H4 (cell line): ENCODE measurements at regions not wholly inside any gene's neighbourhood (a gene's known extent, or its start where the extent isn't known, plus 50 kb on each side); places are given as distances from the start of the nearest gene placed in this dataset.
"Not testable (repeated sequence)": the region's sequence is repeated elsewhere in the genome, so short reads cannot be mapped to it uniquely, and the experiment has no call there.

Source experiments
- DNase-seq: peaks from one replicate; pipeline ENCODE4 v3.0.0-alpha.2; 2015; ENCODE audit warnings: low spot score

GRCh38 chr5:163163858-163164257 is 273.5 kb upstream of the CCNG1 start:
- peak; percentile 56 for DNase-seq

GRCh38 chr5:163165277-163165676 is 272.1 kb upstream of the CCNG1 start:
- no peak for DNase-seq

GRCh38 chr5:163170161-163170560 is 267.2 kb upstream of the CCNG1 start:
- DNase-seq: not testable (repeated sequence)

GRCh38 chr5:163172540-163173338 is 264.7 kb upstream of the CCNG1 start:
- no peak for DNase-seq

- no peak for DNase-seq
Observed at GRCh38 chr5:163177971-163178370, 259.4 kb upstream of the CCNG1 start.

- no peak for DNase-seq
Observed at GRCh38 chr5:163185315-163185714, 252.1 kb upstream of the CCNG1 start.

GRCh38 chr5:163189023-163189553 is 248.3 kb upstream of the CCNG1 start:
- DNase-seq: no peak

GRCh38 chr5:163190283-163190682 is 247.1 kb upstream of the CCNG1 start:
- no peak for DNase-seq

GRCh38 chr5:163190784-163191183 is 246.6 kb upstream of the CCNG1 start:
- no peak for DNase-seq

GRCh38 chr5:163193886-163194285 is 243.5 kb upstream of the CCNG1 start:
- peak; percentile 12 for DNase-seq

GRCh38 chr5:163205645-163206044 is 231.8 kb upstream of the CCNG1 start:
- no peak for DNase-seq

GRCh38 chr5:163221581-163221980 is 215.8 kb upstream of the CCNG1 start:
- DNase-seq: no peak

- DNase-seq: no peak
Observed at GRCh38 chr5:163222982-163223381, 214.4 kb upstream of the CCNG1 start.

- DNase-seq: no peak
Observed at GRCh38 chr5:163244445-163244987, 192.9 kb upstream of the CCNG1 start.

GRCh38 chr5:163245584-163245983 is 191.8 kb upstream of the CCNG1 start:
- DNase-seq: no peak

GRCh38 chr5:163248333-163248732 is 189.1 kb upstream of the CCNG1 start:
- no peak for DNase-seq

GRCh38 chr5:163248871-163249270 is 188.5 kb upstream of the CCNG1 start:
- no peak for DNase-seq

- no peak for DNase-seq
Observed at GRCh38 chr5:163252950-163253349, 184.4 kb upstream of the CCNG1 start.

GRCh38 chr5:163259495-163259894 is 177.9 kb upstream of the CCNG1 start:
- no peak for DNase-seq

- no peak for DNase-seq
Observed at GRCh38 chr5:163260471-163260870, 176.9 kb upstream of the CCNG1 start.

GRCh38 chr5:163260961-163261360 is 176.4 kb upstream of the CCNG1 start:
- no peak for DNase-seq

GRCh38 chr5:163261647-163262269 is 175.6 kb upstream of the CCNG1 start:
- DNase-seq: peak; percentile 27

- DNase-seq: not testable (repeated sequence)
Observed at GRCh38 chr5:163266249-163266648, 171.1 kb upstream of the CCNG1 start.
